Thyroid gland (tissue), 4 donors: ENCODE measurements at regions not wholly inside any gene's neighbourhood (a gene's known extent, or its start where the extent isn't known, plus 50 kb on each side); places are given as distances from the start of the nearest gene placed in this dataset.

Source experiments
- POLR2A ChIP-seq, 2 donors: fragments of 450-650 bp; IDR thresholded peaks; one replicate each; pipeline ENCODE4 v1.6.1; 2017; ENCODE audit warnings: antibody characterized with exemption in 2 of 2, mild to moderate bottlenecking in 2 of 2, moderate library complexity in 1 of 2
- TF ChIP-seq, protein P1 (sequence below), 6 experiments: fragments of 200-600 bp in 3 of 6; fragments of 450-650 bp in 3 of 6; sonication (generic) in 3 of 6; IDR thresholded peaks; one replicate each; pipeline ENCODE4 v1.5.1; 2016 to 2019; ENCODE audit warnings: antibody characterized with exemption in 6 of 6, mild to moderate bottlenecking in 2 of 6, inconsistent platforms in 1 of 6, moderate library complexity in 1 of 6

GRCh38 chr13:22091222-22091970 lies 420.5 kb downstream of the FGF9 start:
- TF ChIP-seq, protein P1, sequence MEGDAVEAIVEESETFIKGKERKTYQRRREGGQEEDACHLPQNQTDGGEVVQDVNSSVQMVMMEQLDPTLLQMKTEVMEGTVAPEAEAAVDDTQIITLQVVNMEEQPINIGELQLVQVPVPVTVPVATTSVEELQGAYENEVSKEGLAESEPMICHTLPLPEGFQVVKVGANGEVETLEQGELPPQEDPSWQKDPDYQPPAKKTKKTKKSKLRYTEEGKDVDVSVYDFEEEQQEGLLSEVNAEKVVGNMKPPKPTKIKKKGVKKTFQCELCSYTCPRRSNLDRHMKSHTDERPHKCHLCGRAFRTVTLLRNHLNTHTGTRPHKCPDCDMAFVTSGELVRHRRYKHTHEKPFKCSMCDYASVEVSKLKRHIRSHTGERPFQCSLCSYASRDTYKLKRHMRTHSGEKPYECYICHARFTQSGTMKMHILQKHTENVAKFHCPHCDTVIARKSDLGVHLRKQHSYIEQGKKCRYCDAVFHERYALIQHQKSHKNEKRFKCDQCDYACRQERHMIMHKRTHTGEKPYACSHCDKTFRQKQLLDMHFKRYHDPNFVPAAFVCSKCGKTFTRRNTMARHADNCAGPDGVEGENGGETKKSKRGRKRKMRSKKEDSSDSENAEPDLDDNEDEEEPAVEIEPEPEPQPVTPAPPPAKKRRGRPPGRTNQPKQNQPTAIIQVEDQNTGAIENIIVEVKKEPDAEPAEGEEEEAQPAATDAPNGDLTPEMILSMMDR (IDR thresholded peaks at IDR 0.05), result no peak
- TF ChIP-seq POLR2A (IDR thresholded peaks at IDR 0.05), result no peak
